ENCODE measurements at regions not wholly inside any gene's neighbourhood (a gene's known extent, or its start where the extent isn't known, plus 50 kb on each side); places are given as distances from the start of the nearest gene placed in this dataset.
A peak's percentile ranks its signal among the peaks of the same experiment; 100 is the strongest.

- no peak for DNase-seq (ENCODE audit: low read depth)
Observed at GRCh38 chr15:79373113-79373512, 59.0 kb upstream of the MINAR1 start.

- DNase-seq (ENCODE audit: low read depth), result no peak
Observed at GRCh38 chr15:79373728-79374127, 58.4 kb upstream of the MINAR1 start.

GRCh38 chr15:79376383-79376782 is 55.8 kb upstream of the MINAR1 start:
- DNase-seq (ENCODE audit: low read depth), result no peak

- no peak for DNase-seq (ENCODE audit: low read depth)
Observed at GRCh38 chr15:79378394-79379109, 53.6 kb upstream of the MINAR1 start.

GRCh38 chr15:79380755-79381497 is 51.2 kb upstream of the MINAR1 start:
- peak; percentile 59 for DNase-seq (ENCODE audit: low read depth)

GRCh38 chr15:79381593-79381992 is 50.5 kb upstream of the MINAR1 start:
- no peak for DNase-seq (ENCODE audit: low read depth)

Measured in activated T-cell treated with anti-CD3 and anti-CD28 coated beads for 48 hours (primary cell).